ENCODE measurements at regions not wholly inside any gene's neighbourhood (a gene's known extent, or its start where the extent isn't known, plus 50 kb on each side); places are given as distances from the start of the nearest gene placed in this dataset.
"Not testable (repeated sequence)": the region's sequence is repeated elsewhere in the genome, so short reads cannot be mapped to it uniquely, and the experiment has no call there.

DNA sequence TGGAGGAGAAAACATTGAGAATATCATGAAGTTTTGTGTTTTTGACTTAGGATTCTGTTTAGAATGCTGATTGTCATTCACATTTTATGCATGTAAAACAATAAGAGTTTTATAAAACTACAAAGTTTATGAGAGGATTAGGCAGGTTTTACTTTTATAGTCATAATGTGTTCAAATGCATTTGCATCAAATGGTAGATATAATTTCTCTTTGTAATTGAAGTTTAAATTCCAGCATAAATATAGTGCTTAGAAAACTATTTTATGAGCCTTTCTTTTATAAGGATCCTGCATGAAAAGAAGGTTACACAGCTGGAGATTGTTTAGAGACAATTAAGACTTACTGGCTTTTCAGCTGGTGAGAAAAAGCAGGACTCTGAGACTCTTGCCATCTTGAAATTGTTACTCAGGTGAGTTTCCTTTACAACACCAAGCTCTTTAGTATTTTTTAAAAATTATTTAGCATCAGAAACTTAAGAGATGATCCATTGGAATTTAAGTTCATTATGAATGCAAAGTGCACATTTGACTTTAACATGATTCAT is 157.1 kb upstream of the MAN1A1 start:
- DNase-seq, result no peak

- no peak for DNase-seq
These were observed 152.4 kb upstream of the MAN1A1 start for GRCh38 chr6:119501798-119502483.

GRCh38 chr6:119499797-119500196 is 150.2 kb upstream of the MAN1A1 start:
- DNase-seq, result no peak

DNA sequence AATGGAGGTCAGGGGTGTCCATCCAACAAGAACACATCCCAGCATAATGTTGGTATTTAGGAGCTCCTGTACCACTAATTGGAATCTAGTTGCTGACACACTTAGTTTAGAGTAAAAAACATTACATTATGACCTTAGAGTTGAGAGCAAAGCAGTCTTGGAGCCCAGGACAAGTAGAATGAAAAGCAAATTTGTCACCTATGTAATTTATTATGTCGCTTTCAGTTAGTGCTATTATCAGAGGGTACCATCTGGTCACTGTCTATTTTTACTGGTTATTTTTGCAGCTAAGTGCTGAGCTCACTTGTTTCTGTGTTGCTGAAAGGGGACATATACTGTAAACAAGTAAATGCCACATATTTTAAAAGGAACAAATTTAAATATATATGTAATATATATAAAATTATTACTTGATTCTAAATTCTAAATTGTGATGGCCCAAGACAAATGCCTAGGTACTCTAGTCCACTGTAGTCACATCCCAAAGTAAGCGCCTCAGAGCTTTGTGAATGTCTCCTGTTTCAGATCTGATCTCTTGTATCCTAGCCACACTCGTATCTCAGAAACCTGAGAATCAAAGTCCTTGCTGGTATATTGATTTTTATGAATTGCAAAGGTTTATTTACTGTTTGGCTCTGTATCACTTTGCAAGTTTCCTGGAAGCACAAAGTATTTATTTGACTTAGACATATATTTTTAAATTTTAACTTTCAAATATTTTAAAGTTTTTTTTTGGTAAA is 148.6 kb upstream of the MAN1A1 start:
- peak; percentile 29 for DNase-seq

DNA sequence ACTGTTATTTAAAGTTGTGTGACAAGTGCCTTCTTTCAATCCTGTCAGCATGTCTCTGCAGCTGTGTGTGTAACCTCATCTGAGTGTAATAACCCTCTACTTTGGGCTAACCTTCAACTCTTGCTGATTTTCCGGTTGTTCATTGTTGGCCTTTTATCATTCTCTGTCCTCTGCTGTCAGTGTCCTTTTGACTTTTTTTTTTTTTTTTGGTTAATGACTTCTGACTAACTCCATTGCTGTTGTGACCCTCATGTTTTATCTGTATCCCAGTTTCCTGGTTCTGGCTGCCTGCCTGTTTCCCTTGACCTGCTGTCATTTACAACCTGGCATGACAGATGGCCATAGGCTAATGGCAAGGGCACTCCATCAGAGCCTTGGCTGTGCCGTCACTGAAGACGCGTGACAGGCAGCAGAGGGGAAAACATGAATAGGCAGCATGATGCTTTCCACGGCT is 145.7 kb upstream of the MAN1A1 start:
- DNase-seq, result peak; percentile 72

GRCh38 chr6:119493980-119494379 is 144.4 kb upstream of the MAN1A1 start:
- DNase-seq, result peak; percentile 9

DNA sequence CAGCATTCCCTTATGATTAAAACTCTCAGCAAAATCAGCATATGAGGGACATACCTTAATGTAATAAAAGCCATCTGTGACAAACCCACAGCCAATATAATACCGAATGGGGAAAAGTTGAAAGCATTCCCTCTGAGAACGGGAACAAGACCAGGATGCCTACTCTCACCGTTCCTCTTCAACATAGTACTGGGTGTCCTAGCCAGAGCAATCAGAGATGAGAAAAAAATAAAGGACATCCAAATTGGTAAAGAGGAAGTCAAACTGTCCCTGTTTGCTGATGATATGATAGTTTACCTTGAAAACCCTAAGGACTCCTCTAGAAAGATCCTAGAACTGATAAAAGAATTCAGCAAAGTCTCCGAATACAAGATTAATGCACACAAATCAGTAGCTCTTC is 141.6 kb upstream of the MAN1A1 start:
- DNase-seq, result not testable (repeated sequence)

- not testable (repeated sequence) for DNase-seq
These were observed 140.5 kb upstream of the MAN1A1 start for GRCh38 chr6:119490050-119490449.

DNA sequence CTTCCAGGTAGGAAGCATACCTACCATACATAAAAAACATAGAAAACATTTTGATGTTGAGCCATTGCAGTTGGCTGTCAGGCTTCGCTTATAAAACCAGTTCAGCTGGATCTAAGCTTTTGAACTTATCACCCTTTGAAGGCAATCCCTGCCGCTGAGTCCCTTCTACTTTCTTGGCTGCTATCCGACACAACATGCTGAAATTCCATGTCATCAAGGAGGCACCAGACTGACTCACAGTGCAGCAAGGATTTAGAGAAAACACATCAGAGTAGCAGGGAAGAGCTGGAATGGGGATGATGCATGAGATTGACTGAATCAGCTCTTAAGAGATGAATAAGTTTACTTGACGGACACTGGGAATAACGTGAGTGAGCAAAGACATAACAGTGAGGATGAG is 135.0 kb upstream of the MAN1A1 start:
- DNase-seq, result no peak

DNA sequence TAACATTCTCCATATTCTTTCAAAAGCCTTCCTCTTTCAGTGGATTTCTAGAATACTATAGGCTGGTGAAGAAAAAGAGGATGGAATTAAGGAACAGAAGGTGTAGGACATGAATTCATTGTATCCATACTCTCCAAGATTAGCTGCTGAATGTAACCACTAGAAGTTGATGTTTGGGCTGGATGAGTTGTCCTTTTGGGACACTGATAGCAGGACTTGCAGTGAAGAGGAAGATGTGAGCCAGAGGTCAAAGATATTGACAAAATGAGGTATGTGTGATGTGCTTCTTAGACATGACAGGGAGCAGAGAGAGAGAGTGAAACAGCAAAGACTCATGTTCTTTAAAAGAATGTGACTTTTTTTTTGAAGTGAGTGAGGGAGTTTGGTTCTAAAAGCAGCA is 134.3 kb upstream of the MAN1A1 start:
- no peak for DNase-seq

DNA sequence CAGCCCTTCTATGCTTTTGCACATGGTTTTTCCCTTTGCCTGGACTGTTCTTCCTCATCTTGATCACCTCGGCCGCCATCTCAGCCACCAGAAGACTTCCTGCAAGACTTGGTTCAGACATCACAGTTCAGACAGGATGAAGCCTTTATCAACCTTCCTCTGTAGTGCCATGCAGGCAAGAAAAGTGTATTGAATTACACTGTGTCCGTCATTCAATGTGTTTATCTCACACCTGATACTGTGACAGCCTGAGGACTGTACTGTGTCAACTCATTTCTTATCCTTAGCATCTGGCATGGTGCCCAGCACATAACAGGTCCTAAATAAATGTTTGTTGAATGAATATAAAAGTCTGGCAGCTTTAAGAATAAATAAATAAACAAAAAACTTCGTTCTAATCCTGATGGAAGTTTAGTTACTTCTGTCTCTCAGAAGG is 133.3 kb upstream of the MAN1A1 start:
- no peak for DNase-seq

GRCh38 chr6:119481976-119482375 is 132.4 kb upstream of the MAN1A1 start:
- no peak for DNase-seq

DNA sequence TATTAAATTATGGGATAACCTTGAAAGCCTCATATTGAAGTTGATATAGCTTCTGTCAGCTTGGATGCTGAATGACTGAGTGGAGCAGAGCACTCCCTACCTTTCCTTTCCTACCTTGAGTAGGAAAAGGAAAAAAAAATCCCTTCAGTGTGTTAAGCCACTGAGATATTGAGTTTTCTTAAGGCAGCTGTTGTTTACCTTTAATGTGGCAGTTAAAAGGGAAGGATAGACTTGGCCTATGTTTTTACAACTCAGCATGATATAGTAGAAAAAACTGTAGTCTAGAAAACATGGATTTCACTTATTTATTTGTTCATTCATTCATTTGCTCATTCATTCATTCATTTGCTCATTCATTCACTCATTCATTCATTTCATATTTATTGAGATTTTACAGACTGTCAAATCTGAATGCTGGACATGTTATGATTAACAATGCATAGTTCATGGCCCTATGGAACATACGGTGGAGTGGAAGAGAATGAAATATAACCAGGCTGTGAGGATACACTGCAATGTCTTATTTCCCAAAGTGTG is 131.5 kb upstream of the MAN1A1 start:
- DNase-seq, result no peak

DNA sequence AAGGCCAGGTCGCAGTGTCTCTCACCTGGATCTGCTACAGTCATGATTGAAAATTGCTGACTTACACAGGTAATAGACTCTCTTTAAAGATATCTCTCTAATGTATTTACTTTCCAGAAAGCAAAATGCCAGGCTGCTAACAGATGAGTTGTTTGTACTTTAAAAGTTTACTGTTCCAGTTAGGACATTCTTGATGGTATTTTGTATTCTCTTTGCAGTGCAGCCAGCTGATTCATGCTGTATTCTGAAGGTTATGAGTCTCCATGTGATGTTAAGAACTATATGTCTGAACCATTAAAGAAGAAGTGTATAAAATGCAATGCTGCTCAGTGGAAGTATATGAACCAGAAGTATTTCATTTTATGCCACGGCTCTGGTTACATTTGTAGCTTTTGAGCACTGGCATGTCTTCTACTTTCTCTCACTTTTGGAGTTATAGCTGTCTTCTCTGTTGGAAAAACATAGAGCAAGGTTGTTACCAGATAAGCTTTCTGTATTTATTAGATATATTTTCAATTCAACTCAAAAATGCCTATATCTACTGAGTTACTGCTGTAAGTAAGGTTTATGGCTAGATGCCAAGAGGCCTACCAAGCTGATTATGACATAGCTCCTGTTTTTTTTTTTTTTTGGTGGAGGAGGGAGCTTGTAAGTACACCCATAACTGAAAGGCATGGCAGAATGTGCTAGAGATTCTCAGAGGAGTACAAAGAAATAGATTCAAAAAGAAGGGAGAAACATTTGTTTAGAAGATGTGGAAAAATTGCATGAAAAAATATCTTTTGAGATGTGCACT is 130.5 kb upstream of the MAN1A1 start:
- DNase-seq, result no peak

DNA sequence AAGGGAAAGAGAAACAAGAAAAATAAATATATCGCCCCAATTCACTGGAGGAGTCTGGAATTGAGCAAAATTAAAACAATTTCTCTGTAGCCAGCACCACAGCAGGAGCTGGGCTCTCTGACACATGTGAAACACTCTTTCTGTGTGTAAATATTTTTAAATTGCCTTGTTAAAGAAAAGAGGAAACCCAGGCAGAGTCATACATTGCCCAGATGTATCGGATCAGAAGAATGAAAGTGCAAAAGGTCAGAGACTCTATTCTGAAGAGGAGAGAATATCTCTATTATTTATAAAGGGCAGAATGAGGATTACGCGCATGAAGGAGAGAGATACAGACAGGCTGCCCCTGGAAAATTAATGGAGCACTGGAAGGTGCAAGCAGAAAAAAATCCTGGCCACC is 127.0 kb upstream of the MAN1A1 start:
- no peak for DNase-seq

- no peak for DNase-seq
These were observed 126.5 kb upstream of the MAN1A1 start for GRCh38 chr6:119476024-119476423.

DNA sequence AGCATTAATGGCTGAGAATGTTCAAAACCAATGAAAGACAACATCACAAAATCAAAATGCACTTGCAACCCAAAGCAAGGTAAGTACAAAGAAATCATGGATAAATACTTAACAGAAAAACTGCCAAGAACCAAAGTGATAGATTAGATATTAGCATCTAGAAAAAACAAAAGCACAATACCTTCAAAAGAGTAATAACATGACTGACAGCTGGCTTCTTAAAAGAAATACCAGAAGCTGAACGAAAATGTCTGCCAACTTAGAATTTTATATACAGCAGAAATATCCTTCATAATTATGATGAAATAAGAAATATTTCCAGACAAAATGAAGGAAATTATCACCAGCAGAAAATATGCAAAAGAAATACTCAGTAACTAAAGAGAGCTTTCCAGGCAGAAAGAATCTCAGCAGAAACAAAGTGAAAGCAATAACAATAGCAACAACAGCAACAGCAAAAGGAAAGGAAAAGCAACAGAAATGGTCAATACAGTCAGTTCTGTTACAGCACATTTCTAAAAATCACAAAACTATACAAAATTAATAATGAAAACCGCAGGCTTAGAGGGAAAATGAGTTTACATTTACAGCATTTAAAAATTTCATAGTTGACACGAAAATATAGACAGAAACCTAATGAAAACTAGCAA is 121.5 kb upstream of the MAN1A1 start:
- no peak for DNase-seq

GRCh38 chr6:119467488-119468081 is 118.0 kb upstream of the MAN1A1 start:
- no peak for DNase-seq

DNA sequence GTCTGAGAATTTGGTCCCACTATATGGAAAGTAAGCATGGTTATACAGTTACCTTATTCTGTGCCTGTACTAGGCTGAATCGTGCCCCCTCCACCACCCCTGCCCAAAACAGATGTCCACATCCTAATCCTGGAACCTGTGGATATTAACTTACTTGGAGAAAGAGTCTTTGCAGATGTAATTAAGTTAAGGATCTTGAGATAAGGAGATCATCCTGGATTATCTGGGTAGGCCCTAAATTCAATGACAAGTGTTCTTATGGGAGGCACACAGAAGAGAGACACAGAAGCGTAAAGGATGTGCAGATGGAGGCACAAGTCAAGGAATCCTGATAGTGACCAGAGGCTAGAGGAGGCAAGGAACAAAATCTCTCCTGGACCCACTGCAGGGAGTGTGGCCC is 116.7 kb upstream of the MAN1A1 start:
- peak; percentile 92 for DNase-seq

- no peak for DNase-seq
These were observed 113.6 kb upstream of the MAN1A1 start for GRCh38 chr6:119463081-119463626.

DNA sequence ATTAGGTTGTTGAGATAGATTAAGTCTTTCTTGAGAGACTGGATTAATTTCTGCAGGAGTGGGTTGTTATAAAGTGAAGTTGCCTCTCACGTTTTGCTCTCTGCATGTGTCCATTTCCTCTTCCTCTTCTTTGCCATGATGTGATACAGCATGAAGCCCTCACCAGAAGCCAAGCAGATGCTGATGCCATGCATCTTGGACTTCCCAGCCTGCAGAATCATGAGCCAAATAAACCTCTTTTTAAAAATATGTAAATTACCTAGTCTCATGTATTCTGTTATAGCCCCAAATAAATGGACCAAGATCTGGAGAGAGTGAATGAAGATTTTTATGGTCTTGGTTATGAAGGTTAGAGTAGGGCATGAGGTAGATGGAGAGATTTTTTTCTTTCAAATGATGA is 111.6 kb upstream of the MAN1A1 start:
- no peak for DNase-seq

Data from NCI-H524 treated with DMSO at 0.1 percent for 48 hours (cell line).